Panc1 (cell line): ENCODE measurements at regions not wholly inside any gene's neighbourhood (a gene's known extent, or its start where the extent isn't known, plus 50 kb on each side); places are given as distances from the start of the nearest gene placed in this dataset.
"Not testable (repeated sequence)": the region's sequence is repeated elsewhere in the genome, so short reads cannot be mapped to it uniquely, and the experiment has no call there.

Experiments
- ATAC-seq: fragments of 200-7000 bp; cut with Tn5 transposase; 2 replicates; pipeline ENCODE4 v1.9.1; 2020; ENCODE audit warnings: mild to moderate bottlenecking, moderate library complexity
- BruUV-seq: library from RNA; stranded (reverse); fragments of 400-500 nt; replicated peaks from 2 replicates; lab custom pipeline; 2021; lab: Mats Ljungman, UMichigan
- CTCF ChIA-PET: fragments of 300-600 bp; sonication (Branson Sonifier 250); formaldehyde crosslinking; loops from one replicate; lab custom pipeline; 2022; ENCODE audit warnings: antibody characterized with exemption; lab: Charles Lee
- POLR2A ChIA-PET: fragments of 300-600 bp; sonication (Branson Sonifier 250); formaldehyde crosslinking; loops from one replicate; lab custom pipeline; 2022; ENCODE audit warnings: antibody characterized with exemption; lab: Charles Lee
- DNase-seq: peaks from one replicate; pipeline ENCODE4 v3.0.0-alpha.2; 2010; ENCODE audit warnings: low read depth, low spot score
- H3K27ac ChIP-seq: 2 replicates; pipeline ENCODE4 v1.5.1; 2011; ENCODE audit warnings: mild to moderate bottlenecking, low read length, inconsistent platforms
- H3K27me3 ChIP-seq: fragments of 200-500 bp; sonication (Bioruptor generic); 2 replicates; pipeline ENCODE4 v1.6.0; 2014; ENCODE audit warnings: low read length, inconsistent platforms; ENCODE audit not compliant: control insufficient read depth, insufficient read depth
- H3K36me3 ChIP-seq: fragments of 200-500 bp; sonication (Bioruptor generic); 2 replicates; pipeline ENCODE4 v1.5.1; 2014; ENCODE audit warnings: inconsistent platforms, mild to moderate bottlenecking, low read length, moderate library complexity; ENCODE audit not compliant: control insufficient read depth, insufficient read depth
- H3K4me1 ChIP-seq: 2 replicates; pipeline ENCODE4 v1.5.1; 2011; ENCODE audit warnings: inconsistent platforms, mild to moderate bottlenecking, low read length, moderate library complexity; ENCODE audit not compliant: control insufficient read depth, insufficient read depth
- H3K4me3 ChIP-seq, 2 experiments: 2 replicates each; pipeline ENCODE4 v1.5.1; 2011 to 2012; ENCODE audit warnings: low read depth in 2 of 2, low read length in 2 of 2, mild to moderate bottlenecking in 2 of 2, inconsistent platforms in 1 of 2, moderate library complexity in 1 of 2
- H3K9me3 ChIP-seq: fragments of 200-500 bp; sonication (Bioruptor generic); 2 replicates; pipeline ENCODE4 v1.5.1; 2014; ENCODE audit warnings: low read depth, mild to moderate bottlenecking, inconsistent platforms, low read length, moderate library complexity; ENCODE audit not compliant: control insufficient read depth, insufficient read depth
- CTCF ChIP-seq: fragments of 450-650 bp; IDR thresholded peaks from 2 replicates; pipeline ENCODE4 v1.5.1; 2017; ENCODE audit warnings: mild to moderate bottlenecking
- POLR2AphosphoS5 ChIP-seq: IDR thresholded peaks from 2 replicates; pipeline ENCODE4 v1.6.1; 2012; ENCODE audit warnings: mild to moderate bottlenecking, low read depth, low read length, moderate library complexity
- REST ChIP-seq, 2 experiments: IDR thresholded peaks; 2 replicates each; pipeline ENCODE4 v1.6.1; 2011 to 2012; ENCODE audit warnings: low read depth in 2 of 2, control low read depth in 1 of 2, low read length in 1 of 2, mild to moderate bottlenecking in 1 of 2, moderate library complexity in 1 of 2; ENCODE audit not compliant: insufficient read depth in 1 of 2
- SIN3A ChIP-seq: IDR thresholded peaks from 2 replicates; pipeline ENCODE4 v1.6.1; 2012; ENCODE audit warnings: low read depth, mild to moderate bottlenecking, low read length, moderate library complexity, borderline replicate concordance; ENCODE audit not compliant: insufficient read depth
- TCF7L2 ChIP-seq: IDR thresholded peaks from 2 replicates; pipeline ENCODE4 v1.6.1; 2011; ENCODE audit warnings: mild to moderate bottlenecking, low read depth, low read length, inconsistent platforms
- in situ Hi-C: cut with HindIII; loops from 2 replicates; pipeline ENCODE4 v1.10.0; 2016; ENCODE audit warnings: low sequenced_read_pairs, low pct_unique_long_range_greater_than_20kb
- intact Hi-C: fragments of 100-400 bp; cut with micrococcal nuclease; formaldehyde crosslinking; loops from one replicate; pipeline ENCODE4 v1.10.0; 2022; ENCODE audit not compliant: unreplicated experiment

GRCh38 chr6:68167604-68168003, 467.5 kb upstream of the ADGRB3 start:
- no peak for ATAC-seq
- no peaks in the 10 kb centered on the region for H3K27me3 ChIP-seq
- H3K4me1 ChIP-seq: no peaks in the 10 kb centered on the region
- H3K4me3 ChIP-seq: no peak overlapping the region
- in situ Hi-C loops: no loop called here
- no TSS peak for BruUV-seq
- no peak for DNase-seq
- no peak for TF ChIP-seq CTCF
- TF ChIP-seq SIN3A: no peak
- no peak for TF ChIP-seq POLR2AphosphoS5
- no peak for TF ChIP-seq TCF7L2
- TF ChIP-seq REST (IDR thresholded peaks at IDR 0.05; ENCODE audit: insufficient read depth in 1 of 2, low read depth in 2 of 2, low read length in 1 of 2): no peak
- intact Hi-C loops: no loop called here
- peaks cover 4% of the 10 kb centered on the region; the same call in 1 of the 2 replicates for H3K9me3 ChIP-seq
- H3K27ac ChIP-seq: no peak overlapping the region
- no peaks in the 10 kb centered on the region for H3K36me3 ChIP-seq
- POLR2A ChIA-PET: no interaction called here
- CTCF ChIA-PET: no interaction called here

- H3K9me3 ChIP-seq, BruUV-seq: not testable (repeated sequence)
Observed at GRCh38 chr6:68160812-68161211, 474.3 kb upstream of the ADGRB3 start.

DNA sequence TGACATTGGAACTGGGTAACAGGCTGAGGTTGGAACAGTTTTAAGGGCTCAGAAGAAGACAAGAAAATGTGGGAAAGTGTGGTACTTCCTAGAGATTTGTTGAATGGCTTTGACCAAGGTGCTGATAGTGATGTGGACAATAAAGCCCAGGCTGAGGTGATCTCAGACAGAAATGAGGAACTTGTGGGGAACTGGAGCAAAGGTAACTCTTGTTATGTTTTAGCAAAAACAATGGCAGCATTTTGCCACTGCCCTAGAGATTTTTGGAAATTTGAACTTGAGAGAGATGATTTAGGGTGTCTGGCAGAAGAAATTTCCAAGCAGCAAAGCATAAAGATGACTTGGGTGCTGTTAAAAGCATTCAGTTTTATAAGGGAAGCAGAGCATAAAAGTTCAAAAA, 474.7 kb upstream of the ADGRB3 start:
- Histone ChIP-seq H3K9me3 (no peaks in the 10 kb centered on the region), H3K36me3 (no peaks in the 10 kb centered on the region), H3K27me3 (no peaks in the 10 kb centered on the region), H3K4me3 (no peak overlapping the region), H3K27ac (no peak overlapping the region), H3K4me1 (no peaks in the 10 kb centered on the region)
- CTCF ChIA-PET: no interaction called here
- intact Hi-C loops: no loop called here
- TF ChIP-seq TCF7L2 (no peak), POLR2AphosphoS5 (no peak), CTCF (no peak), SIN3A (no peak), REST (IDR thresholded peaks at IDR 0.05; ENCODE audit: insufficient read depth in 1 of 2, low read depth in 2 of 2, low read length in 1 of 2) (no peak)
- in situ Hi-C loops: no loop called here
- DNase-seq (no peak), ATAC-seq (no peak)
- no TSS peak for BruUV-seq
- POLR2A ChIA-PET: no interaction called here

More at GRCh38 chr6:68160812-68161211, 474.3 kb upstream of the ADGRB3 start:
- H3K4me1 ChIP-seq, CTCF ChIA-PET, POLR2A ChIA-PET, H3K4me3 ChIP-seq, DNase-seq, intact Hi-C loops, H3K36me3 ChIP-seq, H3K27ac ChIP-seq, ATAC-seq, in situ Hi-C loops, H3K27me3 ChIP-seq: not testable (repeated sequence)
